Keratinocyte (primary cell): ENCODE measurements at regions not wholly inside any gene's neighbourhood (a gene's known extent, or its start where the extent isn't known, plus 50 kb on each side); places are given as distances from the start of the nearest gene placed in this dataset.

Experiments
- CTCF ChIP-seq, 3 experiments: IDR thresholded peaks in 1 of 3; conservative IDR thresholded peaks in 1 of 3; optimal IDR thresholded peaks in 1 of 3; 2 replicates in 2 of 3; 3 replicates in 1 of 3; pipeline versions ENCODE3 to v1.5.1; 2011; ENCODE audit warnings: low read length in 3 of 3, mild to moderate bottlenecking in 3 of 3, moderate library complexity in 2 of 3, control low read depth in 1 of 3, inconsistent platforms in 1 of 3; ENCODE audit not compliant: insufficient read depth in 2 of 3; ENCODE audit errors: extremely low read depth in 1 of 3
- EZH2 ChIP-seq: IDR thresholded peaks from one replicate; pipeline ENCODE4 v1.6.1; 2012; ENCODE audit warnings: inconsistent platforms, mild to moderate bottlenecking, low read length, moderate library complexity

GRCh38 chr5:38675443-38675842 is 119.0 kb upstream of the LIFR start:
- TF ChIP-seq CTCF (optimal IDR thresholded peaks at IDR 0.05 in 1 of 3, IDR thresholded peaks at IDR 0.05 in 1 of 3, conservative IDR thresholded peaks at IDR 0.05 in 1 of 3; ENCODE audit: extremely low read depth in 1 of 3, insufficient read depth in 2 of 3, low read length in 3 of 3) = no peak
- no peak for TF ChIP-seq EZH2
